Ramos (cell line): ENCODE measurements at regions not wholly inside any gene's neighbourhood (a gene's known extent, or its start where the extent isn't known, plus 50 kb on each side); places are given as distances from the start of the nearest gene placed in this dataset.

Experiments used
- in situ Hi-C: fragments of 300-500 bp; cut with MboI; formaldehyde crosslinking; loops from one replicate; pipeline ENCODE4 v1.14.3; 2022; ENCODE audit warnings: low sequenced_read_pairs; ENCODE audit not compliant: unreplicated experiment

- in situ Hi-C loops, result no loop called here
These were observed 65.2 kb downstream of the ARL6IP4 start for GRCh38 chr12:123045678-123046077.

DNA sequence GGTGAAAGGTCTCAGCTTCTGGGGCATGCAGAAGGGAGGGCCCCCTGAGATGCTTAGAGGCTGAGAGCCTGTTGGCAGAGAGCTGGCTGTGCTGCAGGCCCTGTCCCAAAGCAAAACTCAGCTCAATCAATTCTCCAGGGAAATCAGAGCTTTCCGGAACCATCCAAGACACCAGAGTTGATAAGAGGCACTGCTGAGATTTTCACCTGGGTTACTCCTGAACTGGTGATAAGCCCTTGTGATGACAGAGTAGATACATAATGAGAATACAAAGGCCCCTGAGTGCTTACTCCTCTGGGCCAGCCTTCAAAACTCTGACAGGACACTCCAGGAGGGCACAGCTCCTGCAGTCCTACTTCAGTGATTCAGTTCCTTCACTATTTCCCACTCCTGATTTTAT is 63.9 kb downstream of the ARL6IP4 start:
- in situ Hi-C loops, result no loop called here

DNA sequence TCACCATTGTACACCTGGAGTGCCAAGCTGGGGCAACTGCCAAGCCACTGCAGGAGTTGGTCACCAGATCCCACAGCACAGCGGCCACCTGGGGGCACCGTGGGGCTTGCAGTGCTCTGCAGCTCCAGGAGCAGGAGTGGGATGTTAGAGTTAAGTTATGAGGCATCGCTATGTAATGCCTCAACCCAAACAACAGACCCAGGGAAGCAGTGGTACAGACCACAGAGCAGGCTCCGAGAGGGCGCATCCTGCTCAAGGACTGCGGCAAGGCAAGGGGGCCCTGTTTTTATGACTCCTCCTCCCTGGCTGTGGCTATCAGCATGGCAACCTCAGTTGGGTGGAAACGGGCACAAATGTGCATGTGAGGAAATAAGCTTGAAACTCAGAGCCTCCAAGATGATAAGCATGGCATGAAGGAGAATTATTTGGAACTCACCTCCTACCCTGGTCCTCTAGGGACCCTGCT is 63.1 kb downstream of the ARL6IP4 start:
- in situ Hi-C loops, result no loop called here

- in situ Hi-C loops, result no loop called here
These were observed 62.4 kb downstream of the ARL6IP4 start for GRCh38 chr12:123042833-123043232.

- in situ Hi-C loops, result no loop called here
These were observed 61.6 kb downstream of the ARL6IP4 start for GRCh38 chr12:123041811-123042655.

- in situ Hi-C loops, result no loop called here
These were observed 60.6 kb downstream of the ARL6IP4 start for GRCh38 chr12:123041042-123041531.

GRCh38 chr12:123040106-123040505 is 59.6 kb downstream of the ARL6IP4 start:
- in situ Hi-C loops, result no loop called here

DNA sequence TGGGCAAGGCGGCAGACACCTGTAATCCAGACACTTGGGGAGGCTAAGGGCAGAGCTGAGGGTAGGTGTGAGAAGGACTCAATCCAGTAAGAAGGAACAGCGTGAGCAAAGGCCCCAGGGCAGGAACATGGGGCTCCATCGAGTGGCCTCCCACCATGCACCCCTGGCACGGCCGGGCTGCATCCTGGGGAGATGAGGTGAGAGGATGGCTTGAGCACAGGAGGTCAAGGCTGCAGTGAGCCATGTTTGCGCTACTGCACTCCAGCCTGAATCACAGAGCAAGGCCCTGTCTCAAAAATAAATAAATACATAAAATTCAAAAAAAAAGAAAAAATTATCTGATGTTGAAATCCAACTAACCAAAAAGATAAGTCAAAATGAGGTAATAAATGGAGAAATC is 58.5 kb downstream of the ARL6IP4 start:
- in situ Hi-C loops, result no loop called here

DNA sequence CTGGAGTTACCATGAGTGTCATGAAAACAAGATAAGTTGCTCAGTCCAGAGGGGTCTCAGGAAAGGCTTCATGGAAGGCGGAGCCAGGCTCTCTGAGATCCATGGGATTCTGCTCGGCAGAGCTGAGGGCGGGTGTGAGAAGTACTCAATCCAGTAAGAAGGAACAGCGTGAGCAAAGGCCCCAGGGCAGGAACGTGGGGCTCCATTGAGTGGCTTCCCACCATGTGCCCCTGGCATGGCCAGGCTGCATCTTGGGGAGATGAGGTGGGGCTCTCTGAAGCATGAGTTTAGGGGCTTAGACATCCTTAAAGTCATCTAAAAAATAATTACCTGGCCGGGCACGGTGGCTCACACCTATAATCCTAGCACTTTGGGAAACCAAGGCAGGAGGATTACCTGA is 58.0 kb downstream of the ARL6IP4 start:
- in situ Hi-C loops, result no loop called here

DNA sequence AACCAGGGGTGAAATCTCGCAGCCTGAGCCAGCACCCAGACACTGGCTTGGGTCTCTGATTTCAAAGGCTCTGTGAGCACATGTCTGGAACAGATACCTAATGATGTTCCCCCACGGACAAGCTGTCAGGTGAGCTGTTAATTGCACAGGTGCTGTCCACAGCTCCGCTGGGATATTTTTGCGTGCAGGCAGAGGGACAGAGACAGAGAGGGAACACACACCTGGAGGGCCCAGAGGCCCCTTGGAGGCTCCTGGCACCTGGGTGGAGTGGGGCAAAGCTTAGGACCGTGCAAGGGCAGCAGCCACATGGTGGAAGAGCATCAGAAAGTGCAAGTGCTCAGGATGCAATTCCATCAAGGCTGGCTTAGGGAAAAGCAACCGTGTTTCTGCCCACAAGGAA is 57.3 kb downstream of the ARL6IP4 start:
- in situ Hi-C loops, result no loop called here

DNA sequence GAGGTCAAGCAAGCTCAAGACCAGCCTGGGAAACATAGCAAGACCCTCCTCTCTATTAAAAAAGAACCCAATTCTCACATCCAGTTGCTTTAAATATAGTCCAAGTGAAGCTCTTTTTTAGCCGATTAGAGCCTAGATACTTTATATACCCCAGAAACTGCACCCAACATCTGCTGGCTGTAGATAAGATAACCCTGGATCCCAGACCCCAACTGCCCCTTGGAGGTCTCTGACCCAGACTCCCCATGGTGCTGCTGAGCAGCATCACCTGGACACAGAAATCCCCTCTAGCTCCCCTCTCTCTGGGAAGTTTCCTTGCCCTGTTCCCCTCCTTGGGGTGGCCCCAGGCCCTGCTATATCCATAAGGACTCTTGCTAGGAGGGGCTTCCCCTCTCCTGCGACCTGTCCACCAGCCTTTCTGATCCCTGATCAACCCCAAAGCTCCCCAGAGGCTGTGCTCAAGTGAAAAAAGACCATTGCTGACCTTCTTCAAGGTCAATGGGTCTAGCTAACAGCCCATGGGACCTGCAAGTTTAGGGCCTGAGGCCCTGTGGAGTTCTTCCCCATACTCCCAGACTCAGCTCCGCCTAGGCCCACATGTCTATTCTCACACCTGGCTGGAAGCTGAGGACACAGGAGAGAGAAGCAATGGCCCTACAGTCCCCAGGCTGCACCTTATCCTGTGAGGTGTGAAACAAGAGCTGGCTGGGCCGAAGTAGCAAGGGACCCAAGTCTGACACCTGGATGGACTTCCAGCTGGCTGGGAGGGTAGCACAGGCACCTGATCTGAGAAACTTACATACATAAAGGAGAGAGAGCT is 56.2 kb downstream of the ARL6IP4 start:
- in situ Hi-C loops, result no loop called here

DNA sequence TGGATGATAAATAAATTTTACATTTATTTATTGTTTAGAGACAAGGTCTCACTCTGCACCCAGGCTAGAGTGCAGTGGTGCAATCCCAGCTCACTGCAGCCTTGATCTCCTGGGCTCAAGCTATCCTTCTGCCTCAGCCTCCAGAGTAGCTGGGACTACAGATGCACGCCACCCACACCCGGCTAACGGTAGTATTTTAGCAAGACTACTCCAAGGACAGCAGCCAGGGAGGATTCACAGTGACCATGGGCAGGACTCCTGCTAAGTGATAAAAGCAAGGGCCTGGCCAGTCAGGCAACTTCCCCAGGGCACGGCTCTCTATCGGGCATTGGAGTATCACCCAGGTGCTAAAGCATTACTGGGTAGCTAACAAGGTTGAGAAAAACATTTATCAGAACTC is 55.4 kb downstream of the ARL6IP4 start:
- in situ Hi-C loops, result no loop called here

DNA sequence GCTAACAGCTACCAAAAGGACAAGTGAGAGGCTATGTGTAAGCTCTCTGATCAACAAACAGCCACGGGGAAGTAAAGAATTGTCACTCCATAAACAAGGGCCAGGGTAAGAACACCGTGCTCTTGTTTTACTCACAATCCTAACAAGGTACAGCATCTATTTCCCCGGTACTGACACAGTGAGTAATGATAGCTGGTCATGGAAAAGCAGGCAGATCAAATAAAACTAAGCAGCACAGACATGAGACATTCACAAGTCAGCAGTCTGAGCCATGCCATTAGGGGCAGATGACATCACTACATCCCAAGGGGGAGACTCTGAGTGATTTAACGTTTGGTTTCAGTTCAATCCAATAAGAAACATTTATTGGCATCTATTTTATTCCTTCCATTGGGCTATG is 54.4 kb downstream of the ARL6IP4 start:
- in situ Hi-C loops, result no loop called here

- in situ Hi-C loops, result no loop called here
These were observed 53.6 kb downstream of the ARL6IP4 start for GRCh38 chr12:123034022-123034541.

- in situ Hi-C loops, result no loop called here
These were observed 53.0 kb downstream of the ARL6IP4 start for GRCh38 chr12:123033392-123034021.

GRCh38 chr12:123032736-123033391 is 52.4 kb downstream of the ARL6IP4 start:
- in situ Hi-C loops, result no loop called here
